HG03108 (cell line): ENCODE measurements at regions not wholly inside any gene's neighbourhood (a gene's known extent, or its start where the extent isn't known, plus 50 kb on each side); places are given as distances from the start of the nearest gene placed in this dataset.

ENCODE experiments used
- ATAC-seq: cut with Tn5 transposase; IDR thresholded peaks from one replicate; pipeline ENCODE4 v1.9.1; 2021; ENCODE audit warnings: moderate library complexity; ENCODE audit not compliant: unreplicated experiment

DNA sequence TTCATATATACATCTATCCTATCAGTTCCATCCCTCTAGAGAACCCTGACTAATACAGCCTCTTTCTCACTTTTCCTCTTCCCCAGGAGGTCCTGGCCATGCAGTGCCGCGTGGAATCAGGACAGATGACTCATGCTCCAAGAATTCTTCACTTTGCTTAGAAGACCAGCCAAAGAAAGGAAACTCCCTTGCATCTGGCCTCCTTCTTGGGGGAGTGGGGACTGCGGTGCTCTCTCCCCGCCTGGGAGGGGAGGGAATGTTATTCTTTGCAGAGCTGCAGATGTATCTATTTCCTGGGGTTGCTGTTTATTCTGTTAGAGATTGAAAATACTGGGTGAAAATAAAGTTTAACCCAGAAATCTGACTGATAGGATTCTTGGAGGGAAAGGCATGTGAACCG lies 111.5 kb upstream of the SH3BP4 start:
- no peak for ATAC-seq

- no peak for ATAC-seq
These were observed 112.5 kb upstream of the SH3BP4 start for GRCh38 chr2:234839285-234839684.

DNA sequence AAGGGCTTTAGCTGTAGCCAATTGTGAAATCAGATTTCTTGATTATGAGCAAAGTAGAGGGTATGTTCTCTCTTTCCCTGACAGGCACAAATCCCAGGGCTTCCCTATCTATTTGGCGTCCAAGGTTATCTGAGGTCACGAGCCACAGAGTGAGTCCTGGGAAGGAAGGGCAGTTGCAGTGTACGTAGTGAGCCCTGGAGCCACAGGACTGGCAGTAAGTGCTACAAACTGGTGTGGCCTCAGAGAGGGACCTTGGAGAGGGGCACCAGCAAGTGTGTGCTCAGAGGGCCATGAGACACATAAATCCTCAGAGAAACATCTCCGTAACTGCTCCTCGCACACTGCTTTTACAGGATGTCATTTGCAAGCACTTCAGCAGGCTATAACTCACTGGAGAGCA lies 115.5 kb upstream of the SH3BP4 start:
- ATAC-seq, result no peak

DNA sequence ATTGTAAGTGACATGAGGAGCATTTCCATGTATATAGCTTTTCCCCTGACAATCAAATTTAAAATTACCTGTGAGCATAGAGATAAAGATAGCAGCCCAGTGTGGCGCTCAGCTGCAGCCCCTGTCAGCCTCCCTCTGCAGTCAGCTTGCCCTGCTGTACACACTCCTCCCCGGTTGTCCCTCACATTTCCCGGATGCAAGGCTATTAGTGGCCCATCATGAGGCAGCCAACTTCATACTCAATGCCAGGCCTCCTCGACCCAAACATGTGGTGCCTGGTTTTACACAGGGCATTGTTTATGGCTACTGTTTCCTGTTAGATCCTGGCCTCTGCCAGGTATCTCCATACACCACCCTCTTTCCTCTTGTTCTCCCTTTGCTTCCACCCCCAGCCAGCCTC lies 116.1 kb upstream of the SH3BP4 start:
- no peak for ATAC-seq

DNA sequence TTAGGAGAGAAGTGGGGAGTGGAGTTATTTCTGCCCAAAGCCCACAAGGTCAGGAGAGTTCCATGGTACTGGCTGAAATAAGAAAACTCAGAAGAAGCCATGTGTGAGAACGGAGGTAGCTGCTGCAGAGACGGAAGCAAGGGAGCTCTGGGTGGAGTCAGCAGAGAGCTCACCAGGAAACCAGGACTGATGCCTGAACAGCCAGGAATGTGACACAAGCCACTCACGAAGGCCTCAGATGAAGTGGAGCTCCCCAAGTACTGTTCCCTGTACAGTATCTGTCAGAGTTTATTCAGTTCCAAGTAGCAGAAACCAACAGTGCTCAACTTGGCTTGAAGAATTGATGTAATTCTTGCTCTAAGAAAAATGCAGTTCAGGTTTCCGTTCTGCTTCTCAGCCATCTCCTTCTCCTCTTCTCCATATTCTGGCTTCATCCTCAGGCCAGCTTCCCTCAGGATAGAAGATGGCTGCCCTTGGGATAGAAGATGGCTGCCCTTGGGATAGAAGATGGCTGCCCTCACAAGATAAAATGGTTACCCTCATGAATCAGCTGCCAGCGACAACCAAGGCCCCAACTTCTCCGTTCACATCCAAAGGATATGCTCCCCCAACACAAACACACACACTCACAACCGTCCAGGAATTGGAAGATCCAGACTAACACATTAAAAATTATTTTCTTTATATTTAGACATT lies 117.4 kb upstream of the SH3BP4 start:
- ATAC-seq, result no peak

DNA sequence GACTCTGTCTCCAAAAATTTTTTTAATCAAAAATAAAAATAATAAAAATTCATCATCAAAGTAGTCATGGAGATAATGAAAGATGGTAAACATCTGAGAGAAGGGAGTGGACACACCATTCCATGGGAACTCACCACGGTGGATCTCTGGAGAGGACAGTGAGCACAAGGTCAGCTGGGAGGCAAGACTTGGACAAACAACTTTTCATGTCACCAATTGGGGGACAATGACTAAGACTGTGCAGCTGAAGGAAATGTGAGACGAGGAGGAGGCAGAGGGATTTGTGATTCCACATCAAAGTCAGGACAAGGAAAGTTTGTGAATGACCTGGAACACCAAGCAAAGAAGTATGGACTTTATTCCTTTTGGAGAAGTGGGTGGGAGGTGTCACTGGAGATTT lies 121.0 kb upstream of the SH3BP4 start:
- no peak for ATAC-seq

DNA sequence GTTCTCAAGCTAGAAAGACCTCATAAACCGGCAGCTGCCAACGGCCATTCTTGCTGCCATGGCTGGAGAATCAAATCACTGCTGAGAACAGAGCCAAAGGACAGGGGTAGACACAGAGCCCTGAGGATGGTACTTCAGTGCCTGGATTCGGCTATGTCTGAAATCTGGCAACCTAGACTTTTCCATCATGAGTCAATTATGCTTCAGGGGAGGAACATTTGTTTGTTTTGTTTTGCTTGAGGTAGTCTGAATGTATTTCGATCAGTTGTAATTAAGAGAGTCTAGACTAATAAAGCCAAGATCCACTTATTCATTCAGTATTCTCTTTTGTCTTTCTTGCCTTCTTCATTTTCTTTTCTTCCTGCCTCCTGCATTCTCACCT lies 122.8 kb upstream of the SH3BP4 start:
- no peak for ATAC-seq

DNA sequence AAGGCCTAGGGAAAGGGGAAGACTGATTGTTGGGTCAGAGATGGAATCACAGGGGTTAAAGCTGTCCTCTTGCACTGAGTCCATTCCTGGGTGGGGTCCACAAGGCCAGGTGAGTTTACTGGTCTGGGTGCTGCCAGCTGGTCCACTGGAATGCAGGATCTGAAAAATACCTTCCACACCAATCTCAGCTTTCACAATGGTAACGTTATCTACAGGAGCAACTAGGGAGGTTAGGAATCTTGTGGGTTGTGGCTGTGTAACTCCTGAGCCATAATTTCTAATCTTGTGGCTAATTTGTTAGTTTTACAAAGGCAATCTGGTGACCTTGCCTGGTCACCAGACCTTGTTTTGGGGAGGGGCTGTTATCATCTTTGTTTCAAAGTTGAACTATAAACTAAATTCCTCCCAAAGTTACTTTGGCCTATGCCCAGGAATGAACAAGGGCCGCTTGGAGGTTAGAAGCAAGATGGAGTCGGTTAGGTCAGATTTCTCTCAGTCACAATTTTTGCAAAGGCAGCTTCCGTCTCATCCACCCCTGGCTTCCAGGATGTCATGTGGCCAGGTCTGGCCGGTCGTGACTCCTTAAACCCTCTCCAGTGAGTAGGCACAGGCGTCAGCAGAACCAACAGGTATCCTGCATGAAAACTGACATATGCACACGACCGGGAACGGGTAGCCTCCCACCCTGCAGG lies 123.3 kb upstream of the SH3BP4 start:
- ATAC-seq, result no peak

- ATAC-seq, result no peak
These were observed 124.5 kb upstream of the SH3BP4 start for GRCh38 chr2:234827096-234827860.

- ATAC-seq, result no peak
These were observed 125.1 kb upstream of the SH3BP4 start for GRCh38 chr2:234826681-234827080.

- no peak for ATAC-seq
These were observed 126.2 kb upstream of the SH3BP4 start for GRCh38 chr2:234825616-234826015.

GRCh38 chr2:234823877-234824376 lies 127.9 kb upstream of the SH3BP4 start:
- ATAC-seq, result no peak

GRCh38 chr2:234823196-234823876 lies 128.5 kb upstream of the SH3BP4 start:
- ATAC-seq, result no peak

GRCh38 chr2:234821946-234822475 lies 129.8 kb upstream of the SH3BP4 start:
- ATAC-seq, result no peak

DNA sequence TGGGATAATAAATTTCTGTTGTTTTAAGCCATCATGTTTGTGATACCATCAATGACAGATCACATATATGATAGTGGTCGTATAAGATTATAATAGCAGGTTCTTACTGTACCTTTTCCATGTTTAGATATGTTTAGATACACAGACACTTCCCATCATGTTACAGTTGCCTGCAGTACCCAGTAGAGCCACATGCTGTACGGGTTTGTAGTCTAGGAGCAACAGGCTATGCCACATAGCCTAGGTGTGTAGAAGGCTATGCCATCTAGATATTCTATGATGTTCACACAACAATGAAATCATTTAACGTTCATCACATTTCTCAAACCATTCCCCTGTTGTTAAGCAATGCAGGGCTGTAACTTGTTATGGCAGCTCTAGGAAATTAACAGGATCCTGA lies 132.9 kb upstream of the SH3BP4 start:
- ATAC-seq, result no peak

GRCh38 chr2:234816491-234816890 lies 135.3 kb upstream of the SH3BP4 start:
- ATAC-seq, result no peak

DNA sequence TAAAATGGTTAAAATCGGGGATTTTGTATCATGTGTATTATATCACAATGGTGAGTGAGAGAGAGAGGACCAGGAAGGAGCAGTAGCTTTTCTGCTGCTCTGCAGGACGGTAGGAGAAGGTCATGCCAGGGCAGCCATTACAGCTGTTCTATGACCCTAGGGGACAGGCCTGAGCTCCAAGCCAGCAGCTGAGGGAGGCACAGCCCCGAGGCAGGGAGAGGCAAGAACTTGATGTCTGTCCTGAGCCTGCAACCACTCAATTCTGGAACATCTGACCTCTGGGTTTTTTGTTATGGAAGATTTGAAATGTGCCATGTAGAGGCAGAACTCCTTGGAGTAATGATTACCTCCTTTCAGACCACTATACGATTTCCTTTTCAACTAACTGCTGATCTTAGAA lies 135.8 kb upstream of the SH3BP4 start:
- no peak for ATAC-seq

DNA sequence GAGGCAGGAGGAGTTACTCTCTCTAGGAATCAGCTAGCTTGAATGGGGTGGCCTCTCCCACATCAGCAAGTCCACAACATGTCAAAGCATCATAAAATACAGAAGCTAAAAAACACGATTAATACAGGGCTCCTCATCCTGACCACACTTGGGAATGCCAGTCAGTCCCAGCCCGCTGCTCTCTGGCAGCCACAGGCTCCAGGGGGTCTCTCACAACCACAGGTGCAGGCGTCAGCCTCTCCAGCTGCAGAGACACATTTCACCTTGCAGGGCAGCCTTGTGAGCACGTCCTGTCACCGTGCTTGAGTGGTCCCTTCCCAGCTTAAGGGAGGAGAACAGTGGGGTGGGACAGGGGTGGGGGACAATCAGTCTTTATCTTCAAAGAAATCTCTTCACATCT lies 137.4 kb upstream of the SH3BP4 start:
- ATAC-seq, result no peak

GRCh38 chr2:234812851-234813250 lies 139.0 kb upstream of the SH3BP4 start:
- no peak for ATAC-seq

- no peak for ATAC-seq
These were observed 142.9 kb upstream of the SH3BP4 start for GRCh38 chr2:234808907-234809306.

DNA sequence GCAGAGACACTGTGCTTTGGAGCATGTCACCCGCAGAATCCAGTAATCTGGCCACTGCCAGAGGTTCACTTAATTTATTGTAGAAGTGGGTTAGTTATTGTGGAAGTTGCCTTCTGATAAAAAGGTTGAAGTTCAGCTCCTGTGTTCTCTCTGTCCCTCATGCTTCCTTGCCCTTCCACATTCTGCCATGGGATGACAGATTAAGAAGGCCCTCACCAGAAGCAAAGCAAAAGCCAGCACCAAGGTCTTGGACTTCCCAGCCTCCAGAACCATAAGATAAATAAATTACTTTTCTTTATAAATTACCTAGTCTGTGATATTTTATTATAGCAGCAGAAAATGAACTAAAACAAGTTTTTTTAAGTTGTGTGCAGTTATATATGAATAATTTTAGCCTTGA lies 145.0 kb upstream of the SH3BP4 start:
- ATAC-seq, result no peak
